ENCODE measurements at regions not wholly inside any gene's neighbourhood (a gene's known extent, or its start where the extent isn't known, plus 50 kb on each side); places are given as distances from the start of the nearest gene placed in this dataset.

GRCh38 chr20:51216850-51217249, 193.9 kb upstream of the KCNG1 start:
- no peak for DNase-seq

- no peak for DNase-seq
Measured at GRCh38 chr20:51212816-51213215, 189.9 kb upstream of the KCNG1 start.

- no peak for DNase-seq
Measured at GRCh38 chr20:51211191-51211590, 188.3 kb upstream of the KCNG1 start.

GRCh38 chr20:51210084-51210483, 187.2 kb upstream of the KCNG1 start:
- no peak for DNase-seq

- no peak for DNase-seq
Measured at GRCh38 chr20:51208162-51208561, 185.3 kb upstream of the KCNG1 start.

GRCh38 chr20:51206032-51206662, 183.2 kb upstream of the KCNG1 start:
- DNase-seq = no peak

- no peak for DNase-seq
Measured at GRCh38 chr20:51204794-51205193, 181.9 kb upstream of the KCNG1 start.

- DNase-seq = no peak
Measured at GRCh38 chr20:51204051-51204715, 181.3 kb upstream of the KCNG1 start.

- DNase-seq = no peak
Measured at GRCh38 chr20:51202304-51202703, 179.4 kb upstream of the KCNG1 start.

GRCh38 chr20:51199920-51200319, 177.0 kb upstream of the KCNG1 start:
- DNase-seq = no peak

- DNase-seq = no peak
Measured at GRCh38 chr20:51198876-51199523, 176.1 kb upstream of the KCNG1 start.

- DNase-seq = no peak
Measured at GRCh38 chr20:51198238-51198637, 175.3 kb upstream of the KCNG1 start.

- DNase-seq = no peak
Measured at GRCh38 chr20:51196991-51197651, 174.2 kb upstream of the KCNG1 start.

- DNase-seq = no peak
Measured at GRCh38 chr20:51195990-51196389, 173.1 kb upstream of the KCNG1 start.

GRCh38 chr20:51195419-51195901, 172.6 kb upstream of the KCNG1 start:
- DNase-seq = no peak

- DNase-seq = no peak
Measured at GRCh38 chr20:51193066-51193772, 170.3 kb upstream of the KCNG1 start.

- no peak for DNase-seq
Measured at GRCh38 chr20:51190783-51191180, 167.9 kb upstream of the KCNG1 start.

GRCh38 chr20:51189814-51190782, 167.2 kb upstream of the KCNG1 start:
- no peak for DNase-seq

GRCh38 chr20:51188941-51189340, 166.0 kb upstream of the KCNG1 start:
- DNase-seq = no peak

GRCh38 chr20:51187261-51187660, 164.4 kb upstream of the KCNG1 start:
- no peak for DNase-seq

GRCh38 chr20:51185861-51186260, 163.0 kb upstream of the KCNG1 start:
- no peak for DNase-seq

- no peak for DNase-seq
Measured at GRCh38 chr20:51185277-51185676, 162.4 kb upstream of the KCNG1 start.
